H7 (cell line): ENCODE measurements at regions not wholly inside any gene's neighbourhood (a gene's known extent, or its start where the extent isn't known, plus 50 kb on each side); places are given as distances from the start of the nearest gene placed in this dataset.

Experiments
- DNase-seq: peaks from one replicate; pipeline ENCODE4 v3.0.0; 2012
- H3K27me3 ChIP-seq: 2 replicates; pipeline ENCODE4 v1.6.0; 2011; ENCODE audit warnings: mild to moderate bottlenecking, low read length; ENCODE audit not compliant: control insufficient read depth, insufficient read depth
- H3K36me3 ChIP-seq: replicated peaks from 2 replicates; pipeline ENCODE4 v1.5.1; 2011; ENCODE audit warnings: low read length; ENCODE audit not compliant: control insufficient read depth, insufficient read depth
- H3K4me3 ChIP-seq: 2 replicates; pipeline ENCODE4 v1.5.1; 2011; ENCODE audit warnings: low read depth, mild to moderate bottlenecking, control low read depth, low read length, moderate library complexity; ENCODE audit not compliant: insufficient read depth

GRCh38 chr5:117230375-117230774, 655.8 kb upstream of the SEMA6A start:
- Histone ChIP-seq H3K27me3 (no peaks in the 10 kb centered on the region), H3K36me3 (no peaks in the 10 kb centered on the region), H3K4me3 (no peak overlapping the region)
- DNase-seq, result no peak

- no peaks in the 10 kb centered on the region for H3K27me3 ChIP-seq
- H3K36me3 ChIP-seq, result no peaks in the 10 kb centered on the region
- DNase-seq, result no peak
- no peak overlapping the region for H3K4me3 ChIP-seq
Observed at GRCh38 chr5:117220730-117221129, 646.1 kb upstream of the SEMA6A start.

GRCh38 chr5:117218789-117219188, 644.2 kb upstream of the SEMA6A start:
- no peak for DNase-seq
- Histone ChIP-seq H3K36me3 (no peaks in the 10 kb centered on the region), H3K27me3 (no peaks in the 10 kb centered on the region), H3K4me3 (no peak overlapping the region)

GRCh38 chr5:117212866-117213265, 638.2 kb upstream of the SEMA6A start:
- H3K36me3 ChIP-seq, result no peaks in the 10 kb centered on the region
- no peak overlapping the region for H3K4me3 ChIP-seq
- no peak for DNase-seq
- no peaks in the 10 kb centered on the region for H3K27me3 ChIP-seq

GRCh38 chr5:117210796-117211195, 636.2 kb upstream of the SEMA6A start:
- DNase-seq, result no peak
- no peak overlapping the region for H3K4me3 ChIP-seq
- H3K36me3 ChIP-seq, result no peaks in the 10 kb centered on the region
- H3K27me3 ChIP-seq, result no peaks in the 10 kb centered on the region

- Histone ChIP-seq H3K27me3 (no peaks in the 10 kb centered on the region), H3K36me3 (no peaks in the 10 kb centered on the region), H3K4me3 (no peak overlapping the region)
- DNase-seq, result no peak
Observed at GRCh38 chr5:117209479-117209878, 634.9 kb upstream of the SEMA6A start.

- Histone ChIP-seq H3K36me3 (no peaks in the 10 kb centered on the region), H3K4me3 (no peak overlapping the region), H3K27me3 (no peaks in the 10 kb centered on the region)
- DNase-seq, result peak; percentile 16
Observed at GRCh38 chr5:117207088-117207668, 632.6 kb upstream of the SEMA6A start.

- DNase-seq, result no peak
- Histone ChIP-seq H3K27me3 (no peaks in the 10 kb centered on the region), H3K4me3 (no peak overlapping the region), H3K36me3 (no peaks in the 10 kb centered on the region)
Observed at GRCh38 chr5:117205894-117206293, 631.3 kb upstream of the SEMA6A start.

- Histone ChIP-seq H3K4me3 (no peak overlapping the region), H3K36me3 (no peaks in the 10 kb centered on the region), H3K27me3 (no peaks in the 10 kb centered on the region)
- no peak for DNase-seq
Observed at GRCh38 chr5:117204926-117205869, 630.6 kb upstream of the SEMA6A start.

- H3K4me3 ChIP-seq, result no peak overlapping the region
- no peak for DNase-seq
Observed at GRCh38 chr5:117204404-117204803, 629.8 kb upstream of the SEMA6A start.

GRCh38 chr5:117203584-117203983, 629.0 kb upstream of the SEMA6A start:
- Histone ChIP-seq H3K36me3 (no peaks in the 10 kb centered on the region), H3K27me3 (no peaks in the 10 kb centered on the region), H3K4me3 (no peak overlapping the region)
- DNase-seq, result no peak

More at GRCh38 chr5:117204404-117204803, 629.8 kb upstream of the SEMA6A start:
- Histone ChIP-seq H3K36me3 (no peaks in the 10 kb centered on the region), H3K27me3 (no peaks in the 10 kb centered on the region)

- no peaks in the 10 kb centered on the region for H3K36me3 ChIP-seq
- H3K4me3 ChIP-seq, result no peak overlapping the region
- DNase-seq, result no peak
- H3K27me3 ChIP-seq, result no peaks in the 10 kb centered on the region
Observed at GRCh38 chr5:117201001-117201400, 626.4 kb upstream of the SEMA6A start.

- no peaks in the 10 kb centered on the region for H3K36me3 ChIP-seq
- DNase-seq, result no peak
- no peak overlapping the region for H3K4me3 ChIP-seq
- H3K27me3 ChIP-seq, result no peaks in the 10 kb centered on the region
Observed at GRCh38 chr5:117195076-117195475, 620.5 kb upstream of the SEMA6A start.

GRCh38 chr5:117191251-117191650, 616.6 kb upstream of the SEMA6A start:
- Histone ChIP-seq H3K27me3 (no peaks in the 10 kb centered on the region), H3K36me3 (no peaks in the 10 kb centered on the region), H3K4me3 (no peak overlapping the region)
- DNase-seq, result no peak

GRCh38 chr5:117189784-117190183, 615.2 kb upstream of the SEMA6A start:
- H3K4me3 ChIP-seq, result no peak overlapping the region
- no peaks in the 10 kb centered on the region for H3K36me3 ChIP-seq
- no peak for DNase-seq
- H3K27me3 ChIP-seq, result no peaks in the 10 kb centered on the region
